WTC11 (cell line): ENCODE measurements at regions not wholly inside any gene's neighbourhood (a gene's known extent, or its start where the extent isn't known, plus 50 kb on each side); places are given as distances from the start of the nearest gene placed in this dataset.

Experiments used
- ATAC-seq: fragments of 200-7000 bp; cut with Tn5 transposase; 2 replicates; pipeline ENCODE4 v1.10.0; 2021; ENCODE audit warnings: mild to moderate bottlenecking, moderate library complexity
- CTCF ChIA-PET: fragments of 300-600 bp; sonication (Branson Sonifier 250); formaldehyde crosslinking; loops from one replicate; lab custom pipeline; 2021; ENCODE audit warnings: antibody characterized with exemption; lab: Charles Lee
- POLR2A ChIA-PET: fragments of 350-600 bp; sonication (Branson Sonifier 250); formaldehyde crosslinking; loops from one replicate; lab custom pipeline; 2021; ENCODE audit warnings: antibody characterized with exemption; lab: Charles Lee
- DNase-seq: peaks from one replicate; pipeline ENCODE4 v3.0.0; 2021; ENCODE audit warnings: low spot score
- H3K27ac Mint-ChIP-seq: 2 replicates; pipeline ENCODE4 v1.8.0; 2021; ENCODE audit warnings: mixed read lengths
- H3K27me3 Mint-ChIP-seq: 2 replicates; pipeline ENCODE4 v1.8.0; 2021; ENCODE audit warnings: low read depth, mild to moderate bottlenecking, moderate library complexity, mixed read lengths
- H3K36me3 Mint-ChIP-seq: 2 replicates; pipeline ENCODE4 v1.8.0; 2021; ENCODE audit warnings: mixed read lengths
- H3K4me1 Mint-ChIP-seq: 2 replicates; pipeline ENCODE4 v1.8.0; 2022; ENCODE audit warnings: mixed read lengths
- H3K4me3 Mint-ChIP-seq: 2 replicates; pipeline ENCODE4 v1.8.0; 2021; ENCODE audit warnings: mild to moderate bottlenecking, moderate library complexity, mixed read lengths
- H3K9me3 Mint-ChIP-seq: 2 replicates; pipeline ENCODE4 v1.8.0; 2021; ENCODE audit warnings: mixed read lengths
- CREM ChIP-seq: sonication (generic); formaldehyde crosslinking; IDR thresholded peaks from 2 replicates; pipeline ENCODE4 v1.8.1; 2022; ENCODE audit warnings: mild to moderate bottlenecking, missing genetic modification reagents, moderate library complexity
- CTCF ChIP-seq: fragments of 200-600 bp; IDR thresholded peaks from 2 replicates; pipeline ENCODE4 v1.8.0; 2022; ENCODE audit warnings: antibody characterized with exemption
- E2F5 ChIP-seq: sonication (generic); formaldehyde crosslinking; IDR thresholded peaks from 2 replicates; pipeline ENCODE4 v1.8.1; 2022; ENCODE audit warnings: mild to moderate bottlenecking, moderate library complexity, missing genetic modification reagents
- ELF4 ChIP-seq: sonication (generic); formaldehyde crosslinking; IDR thresholded peaks from 2 replicates; pipeline ENCODE4 v1.8.1; 2022; ENCODE audit warnings: low read depth, mild to moderate bottlenecking, moderate library complexity, missing genetic modification reagents
- FOXP1 ChIP-seq: sonication (generic); formaldehyde crosslinking; IDR thresholded peaks from 2 replicates; pipeline ENCODE4 v1.8.0; 2022; ENCODE audit warnings: missing genetic modification reagents, mild to moderate bottlenecking, moderate library complexity, borderline replicate concordance
- GRHL2 ChIP-seq: fragments of 250-450 bp; sonication (Bioruptor Pico); IDR thresholded peaks from 2 replicates; pipeline ENCODE4 v1.8.0; 2022; ENCODE audit warnings: mild to moderate bottlenecking, moderate library complexity; ENCODE audit not compliant: insufficient replicate concordance, severe bottlenecking
- JUN ChIP-seq: sonication (generic); formaldehyde crosslinking; IDR thresholded peaks from 2 replicates; pipeline ENCODE4 v1.8.0; 2023; ENCODE audit warnings: mild to moderate bottlenecking, missing genetic modification reagents
- MLX ChIP-seq: sonication (generic); formaldehyde crosslinking; IDR thresholded peaks from 2 replicates; pipeline ENCODE4 v1.8.1; 2023; ENCODE audit warnings: mild to moderate bottlenecking, missing genetic modification reagents, moderate library complexity
- MYBL2 ChIP-seq: sonication (generic); formaldehyde crosslinking; IDR thresholded peaks from 2 replicates; pipeline ENCODE4 v1.8.1; 2023; ENCODE audit warnings: mild to moderate bottlenecking, moderate library complexity, missing genetic modification reagents
- NFATC4 ChIP-seq: fragments of 250-450 bp; sonication (Bioruptor Pico); IDR thresholded peaks from 2 replicates; pipeline ENCODE4 v1.9.0; 2021; ENCODE audit warnings: mild to moderate bottlenecking
- NR3C1 ChIP-seq: sonication (generic); formaldehyde crosslinking; conservative IDR thresholded peaks from 2 replicates; pipeline ENCODE4 v1.8.1; 2023; ENCODE audit warnings: low read depth, mild to moderate bottlenecking, missing genetic modification reagents
- RORB ChIP-seq: fragments of 250-450 bp; sonication (Bioruptor Pico); IDR thresholded peaks from 2 replicates; pipeline ENCODE4 v1.9.0; 2021; ENCODE audit warnings: mild to moderate bottlenecking
- TEAD1 ChIP-seq: sonication (generic); formaldehyde crosslinking; IDR thresholded peaks from 2 replicates; pipeline ENCODE4 v1.8.0; 2022; ENCODE audit warnings: mild to moderate bottlenecking, missing genetic modification reagents
- TEAD4 ChIP-seq: sonication (generic); formaldehyde crosslinking; IDR thresholded peaks from 2 replicates; pipeline ENCODE4 v1.8.0; 2022; ENCODE audit warnings: mild to moderate bottlenecking, missing genetic modification reagents
- ZNF219 ChIP-seq: sonication (generic); formaldehyde crosslinking; IDR thresholded peaks from 2 replicates; pipeline ENCODE4 v1.8.0; 2023; ENCODE audit warnings: missing genetic modification reagents, mild to moderate bottlenecking, borderline replicate concordance
- ZNF281 ChIP-seq: sonication (generic); formaldehyde crosslinking; IDR thresholded peaks from 2 replicates; pipeline ENCODE4 v1.8.0; 2023; ENCODE audit warnings: mild to moderate bottlenecking, missing genetic modification reagents
- ZNF416 ChIP-seq: fragments of 250-450 bp; sonication (Bioruptor Pico); IDR thresholded peaks from 2 replicates; pipeline ENCODE4 v1.9.0; 2021; ENCODE audit warnings: mild to moderate bottlenecking, inconsistent platforms
- ZNF423 ChIP-seq: fragments of 250-450 bp; sonication (Bioruptor Pico); IDR thresholded peaks from 2 replicates; pipeline ENCODE4 v2.1.2; 2022; ENCODE audit warnings: mild to moderate bottlenecking, moderate library complexity
- TF ChIP-seq, protein P1 (sequence below): fragments of 250-450 bp; sonication (Bioruptor Pico); IDR thresholded peaks from 2 replicates; pipeline ENCODE4 v1.8.0; 2021; ENCODE audit warnings: mild to moderate bottlenecking
- TF ChIP-seq, protein P2 (sequence below): sonication (generic); formaldehyde crosslinking; IDR thresholded peaks from 2 replicates; pipeline ENCODE4 v1.8.0; 2022; ENCODE audit warnings: mild to moderate bottlenecking, missing genetic modification reagents
- TF ChIP-seq, protein P3 (sequence below): sonication (generic); formaldehyde crosslinking; IDR thresholded peaks from 2 replicates; pipeline ENCODE4 v1.8.1; 2023; ENCODE audit warnings: mild to moderate bottlenecking, moderate library complexity, missing genetic modification reagents
- TF ChIP-seq, protein P4 (sequence below): fragments of 250-450 bp; sonication (Bioruptor Pico); conservative IDR thresholded peaks from 2 replicates; pipeline ENCODE4 v1.9.0; 2021; ENCODE audit warnings: mild to moderate bottlenecking

DNA sequence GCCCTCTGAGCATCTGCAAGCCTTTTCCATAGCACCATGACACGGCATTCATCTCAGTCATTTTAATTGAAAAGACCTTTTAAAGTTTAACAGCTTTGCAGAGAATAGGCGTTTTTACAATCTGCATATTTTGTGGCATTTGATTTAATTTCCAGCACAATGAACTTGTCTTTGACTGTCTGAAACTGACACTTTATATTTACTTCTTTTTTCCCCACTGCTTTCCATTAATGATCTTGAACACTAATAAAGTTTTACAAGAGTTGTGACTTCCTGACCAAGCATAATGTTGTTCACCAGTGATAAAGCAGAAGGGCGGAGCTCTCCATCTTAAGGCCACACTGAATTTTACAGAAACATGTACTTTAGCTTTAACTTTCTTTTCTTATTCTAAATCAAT lies 548.7 kb downstream of the FAM181B start:
- no peak for ATAC-seq
- Mint-ChIP-seq H3K4me1 (no peaks in the 10 kb centered on the region), H3K9me3 (peaks cover 13% of the 10 kb centered on the region), H3K27me3 (no peaks in the 10 kb centered on the region), H3K36me3 (peaks cover 8% of the 10 kb centered on the region), H3K27ac (no peak overlapping the region), H3K4me3 (no peak overlapping the region)
- CTCF ChIA-PET = no interaction called here
- POLR2A ChIA-PET = no interaction called here
- no peak for DNase-seq
- TF ChIP-seq JUN (CRISPR knock-in tag) (no peak), RORB (CRISPR knock-in tag) (no peak), E2F5 (CRISPR knock-in tag) (no peak), ZNF423 (CRISPR knock-in tag) (no peak), MYBL2 (CRISPR knock-in tag) (no peak), NFATC4 (CRISPR knock-in tag) (no peak)
- TF ChIP-seq, protein P1, sequence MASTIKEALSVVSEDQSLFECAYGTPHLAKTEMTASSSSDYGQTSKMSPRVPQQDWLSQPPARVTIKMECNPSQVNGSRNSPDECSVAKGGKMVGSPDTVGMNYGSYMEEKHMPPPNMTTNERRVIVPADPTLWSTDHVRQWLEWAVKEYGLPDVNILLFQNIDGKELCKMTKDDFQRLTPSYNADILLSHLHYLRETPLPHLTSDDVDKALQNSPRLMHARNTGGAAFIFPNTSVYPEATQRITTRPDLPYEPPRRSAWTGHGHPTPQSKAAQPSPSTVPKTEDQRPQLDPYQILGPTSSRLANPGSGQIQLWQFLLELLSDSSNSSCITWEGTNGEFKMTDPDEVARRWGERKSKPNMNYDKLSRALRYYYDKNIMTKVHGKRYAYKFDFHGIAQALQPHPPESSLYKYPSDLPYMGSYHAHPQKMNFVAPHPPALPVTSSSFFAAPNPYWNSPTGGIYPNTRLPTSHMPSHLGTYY (CRISPR knock-in tag) = no peak

DNA sequence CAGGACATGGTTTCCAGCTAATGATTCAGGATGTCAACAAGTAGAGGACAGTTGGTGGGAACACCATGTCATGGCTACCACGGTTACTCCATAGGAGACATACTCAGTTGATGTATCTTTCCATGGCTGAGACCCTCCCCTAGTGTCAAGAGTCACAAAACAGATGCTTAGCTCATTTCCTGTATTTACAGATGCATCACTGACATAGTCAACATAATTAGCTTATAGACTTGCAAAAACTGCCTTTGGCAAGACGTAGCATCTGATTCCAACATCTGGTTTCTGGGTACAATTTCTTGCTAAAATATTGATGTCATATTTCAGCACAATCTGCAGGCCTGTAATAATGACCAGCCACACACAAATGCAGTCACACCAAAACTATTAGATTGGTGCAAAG lies 550.3 kb downstream of the FAM181B start:
- peaks cover 9% of the 10 kb centered on the region for H3K36me3 Mint-ChIP-seq
- H3K27ac Mint-ChIP-seq = no peak overlapping the region
- peaks cover 15% of the 10 kb centered on the region for H3K9me3 Mint-ChIP-seq
- ATAC-seq (no peak), DNase-seq (no peak)
- H3K27me3 Mint-ChIP-seq = no peaks in the 10 kb centered on the region
- H3K4me3 Mint-ChIP-seq = no peak overlapping the region
- ChIA-PET CTCF (no interaction called here), POLR2A (no interaction called here)
- peaks cover 4% of the 10 kb centered on the region; the same call in 1 of the 2 replicates for H3K4me1 Mint-ChIP-seq
- TF ChIP-seq FOXP1 (CRISPR knock-in tag) (no peak), TEAD4 (CRISPR knock-in tag) (no peak), ZNF281 (no peak), CTCF (no peak), MLX (CRISPR knock-in tag) (no peak), NR3C1 (no peak), NFATC4 (CRISPR knock-in tag) (no peak), ZNF219 (CRISPR knock-in tag) (no peak), JUN (CRISPR knock-in tag) (no peak), ELF4 (CRISPR knock-in tag) (no peak), ZNF416 (CRISPR knock-in tag) (no peak), GRHL2 (CRISPR knock-in tag) (no peak), CREM (no peak), TEAD1 (CRISPR knock-in tag) (no peak)
- TF ChIP-seq, protein P2, sequence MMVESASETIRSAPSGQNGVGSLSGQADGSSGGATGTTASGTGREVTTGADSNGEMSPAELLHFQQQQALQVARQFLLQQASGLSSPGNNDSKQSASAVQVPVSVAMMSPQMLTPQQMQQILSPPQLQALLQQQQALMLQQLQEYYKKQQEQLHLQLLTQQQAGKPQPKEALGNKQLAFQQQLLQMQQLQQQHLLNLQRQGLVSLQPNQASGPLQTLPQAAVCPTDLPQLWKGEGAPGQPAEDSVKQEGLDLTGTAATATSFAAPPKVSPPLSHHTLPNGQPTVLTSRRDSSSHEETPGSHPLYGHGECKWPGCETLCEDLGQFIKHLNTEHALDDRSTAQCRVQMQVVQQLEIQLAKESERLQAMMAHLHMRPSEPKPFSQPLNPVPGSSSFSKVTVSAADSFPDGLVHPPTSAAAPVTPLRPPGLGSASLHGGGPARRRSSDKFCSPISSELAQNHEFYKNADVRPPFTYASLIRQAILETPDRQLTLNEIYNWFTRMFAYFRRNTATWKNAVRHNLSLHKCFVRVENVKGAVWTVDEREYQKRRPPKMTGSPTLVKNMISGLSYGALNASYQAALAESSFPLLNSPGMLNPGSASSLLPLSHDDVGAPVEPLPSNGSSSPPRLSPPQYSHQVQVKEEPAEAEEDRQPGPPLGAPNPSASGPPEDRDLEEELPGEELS (CRISPR knock-in tag) = no peak
- TF ChIP-seq, protein P3, sequence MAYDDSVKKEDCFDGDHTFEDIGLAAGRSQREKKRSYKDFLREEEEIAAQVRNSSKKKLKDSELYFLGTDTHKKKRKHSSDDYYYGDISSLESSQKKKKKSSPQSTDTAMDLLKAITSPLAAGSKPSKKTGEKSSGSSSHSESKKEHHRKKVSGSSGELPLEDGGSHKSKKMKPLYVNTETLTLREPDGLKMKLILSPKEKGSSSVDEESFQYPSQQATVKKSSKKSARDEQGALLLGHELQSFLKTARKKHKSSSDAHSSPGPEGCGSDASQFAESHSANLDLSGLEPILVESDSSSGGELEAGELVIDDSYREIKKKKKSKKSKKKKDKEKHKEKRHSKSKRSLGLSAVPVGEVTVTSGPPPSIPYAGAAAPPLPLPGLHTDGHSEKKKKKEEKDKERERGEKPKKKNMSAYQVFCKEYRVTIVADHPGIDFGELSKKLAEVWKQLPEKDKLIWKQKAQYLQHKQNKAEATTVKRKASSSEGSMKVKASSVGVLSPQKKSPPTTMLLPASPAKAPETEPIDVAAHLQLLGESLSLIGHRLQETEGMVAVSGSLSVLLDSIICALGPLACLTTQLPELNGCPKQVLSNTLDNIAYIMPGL (CRISPR knock-in tag) = no peak
- TF ChIP-seq, protein P4, sequence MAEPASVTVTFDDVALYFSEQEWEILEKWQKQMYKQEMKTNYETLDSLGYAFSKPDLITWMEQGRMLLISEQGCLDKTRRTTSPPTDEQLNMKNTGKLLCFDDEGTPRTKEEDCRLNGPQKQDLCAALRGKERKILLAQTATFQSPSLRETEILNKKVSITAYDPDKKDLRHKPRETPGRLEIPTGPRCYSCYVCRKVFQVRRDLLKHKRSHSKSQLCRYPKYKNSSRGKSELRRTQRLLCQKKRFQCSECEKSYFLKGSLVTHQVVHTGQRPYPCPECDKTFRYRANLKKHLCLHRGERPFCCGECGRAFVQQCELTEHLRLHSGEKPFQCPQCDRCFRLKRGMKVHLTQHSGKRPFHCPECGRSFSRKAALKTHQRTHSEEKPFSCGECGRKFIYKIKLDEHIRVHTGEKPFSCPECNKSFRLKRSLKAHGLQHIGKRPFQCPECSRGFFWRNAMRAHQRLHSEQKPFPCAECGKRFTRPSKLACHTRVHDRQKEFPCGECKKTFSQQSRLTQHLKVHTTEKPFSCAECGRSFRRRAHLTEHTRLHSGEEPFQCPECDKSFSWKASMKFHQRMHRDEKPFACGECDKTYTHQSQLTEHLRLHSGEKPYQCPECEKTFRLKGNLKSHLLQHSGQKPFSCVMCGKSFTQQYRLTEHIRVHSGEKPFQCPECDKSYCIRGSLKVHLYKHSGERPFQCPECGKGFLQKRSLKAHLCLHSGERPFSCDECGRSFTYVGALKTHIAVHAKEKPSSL (CRISPR knock-in tag) = no peak
